ENCODE measurements at regions not wholly inside any gene's neighbourhood (a gene's known extent, or its start where the extent isn't known, plus 50 kb on each side); places are given as distances from the start of the nearest gene placed in this dataset.
A peak's percentile ranks its signal among the peaks of the same experiment; 100 is the strongest.

- no peak for DNase-seq
Observed at GRCh38 chr17:73754886-73755400, 110.7 kb upstream of the SDK2 start.

- DNase-seq: no peak
Observed at GRCh38 chr17:73757420-73757819, 113.2 kb upstream of the SDK2 start.

GRCh38 chr17:73758245-73758644 lies 114.0 kb upstream of the SDK2 start:
- DNase-seq: peak in 1 of 3 donors; percentile 13

- peak in 1 of 3 donors; percentile 24 for DNase-seq
Observed at GRCh38 chr17:73759324-73759723, 115.1 kb upstream of the SDK2 start.

GRCh38 chr17:73759734-73760438 lies 115.6 kb upstream of the SDK2 start:
- no peak for DNase-seq

- peak; percentile 10 to 29 (median 22) for DNase-seq
Observed at GRCh38 chr17:73760439-73760758, 116.2 kb upstream of the SDK2 start.

- no peak for DNase-seq
Observed at GRCh38 chr17:73765824-73766563, 121.7 kb upstream of the SDK2 start.

GRCh38 chr17:73767696-73768095 lies 123.5 kb upstream of the SDK2 start:
- DNase-seq: no peak

- DNase-seq: no peak
Observed at GRCh38 chr17:73768691-73769090, 124.4 kb upstream of the SDK2 start.

GRCh38 chr17:73769479-73769878 lies 125.2 kb upstream of the SDK2 start:
- no peak for DNase-seq

- peak; percentile 63 to 75 (median 72) for DNase-seq
Observed at GRCh38 chr17:73770115-73770848, 126.0 kb upstream of the SDK2 start.

GRCh38 chr17:73770849-73771229 lies 126.6 kb upstream of the SDK2 start:
- DNase-seq: no peak

GRCh38 chr17:73772107-73772705 lies 128.0 kb upstream of the SDK2 start:
- DNase-seq: no peak

GRCh38 chr17:73773702-73774101 lies 129.5 kb upstream of the SDK2 start:
- DNase-seq: peak in 1 of 3 donors; percentile 14

GRCh38 chr17:73774852-73775251 lies 130.6 kb upstream of the SDK2 start:
- no peak for DNase-seq

GRCh38 chr17:73776351-73777130 lies 132.3 kb upstream of the SDK2 start:
- DNase-seq: no peak

- no peak for DNase-seq
Observed at GRCh38 chr17:73777131-73777449, 132.8 kb upstream of the SDK2 start.

- no peak for DNase-seq
Observed at GRCh38 chr17:73782231-73782630, 138.0 kb upstream of the SDK2 start.

- DNase-seq: no peak
Observed at GRCh38 chr17:73782641-73783381, 138.6 kb upstream of the SDK2 start.

GRCh38 chr17:73783382-73783766 lies 139.1 kb upstream of the SDK2 start:
- no peak for DNase-seq

GRCh38 chr17:73783945-73784603 lies 139.8 kb upstream of the SDK2 start:
- DNase-seq: no peak

Measured in suppressor macrophage treated with lipopolysaccharide for 1 hour (primary cell).